Brain microvascular endothelial cell (primary cell): ENCODE measurements at regions not wholly inside any gene's neighbourhood (a gene's known extent, or its start where the extent isn't known, plus 50 kb on each side); places are given as distances from the start of the nearest gene placed in this dataset.

ENCODE experiments used
- DNase-seq: peaks from one replicate; pipeline ENCODE4 v3.0.0-alpha.2; 2020
- H3K27ac ChIP-seq: fragments of 250-450 bp; sonication (Bioruptor Pico); 2 replicates; pipeline ENCODE4 v1.5.1; 2020; ENCODE audit warnings: mild to moderate bottlenecking, moderate library complexity
- H3K27me3 ChIP-seq: fragments of 250-450 bp; sonication (Bioruptor Pico); replicated peaks from 2 replicates; pipeline ENCODE4 v1.5.1; 2020; ENCODE audit warnings: mild to moderate bottlenecking
- H3K36me3 ChIP-seq: fragments of 250-450 bp; sonication (Bioruptor Pico); replicated peaks from 2 replicates; pipeline ENCODE4 v1.5.1; 2020; ENCODE audit warnings: mild to moderate bottlenecking
- H3K4me3 ChIP-seq: 2 replicates; pipeline ENCODE4 v1.5.1; 2011; ENCODE audit warnings: low read depth, mild to moderate bottlenecking, control low read depth, low read length, moderate library complexity
- in situ Hi-C: cut with HindIII; loops from 2 replicates; pipeline ENCODE4 v1.10.0; 2017; ENCODE audit warnings: low sequenced_read_pairs, low pct_ligation_motif_present
- TF ChIP-seq, protein P1 (sequence below): IDR thresholded peaks from 2 replicates; pipeline ENCODE4 v1.5.1; 2011; ENCODE audit warnings: low read depth, mild to moderate bottlenecking, moderate library complexity, low read length, control low read depth, inconsistent platforms; ENCODE audit errors: missing control alignments

DNA sequence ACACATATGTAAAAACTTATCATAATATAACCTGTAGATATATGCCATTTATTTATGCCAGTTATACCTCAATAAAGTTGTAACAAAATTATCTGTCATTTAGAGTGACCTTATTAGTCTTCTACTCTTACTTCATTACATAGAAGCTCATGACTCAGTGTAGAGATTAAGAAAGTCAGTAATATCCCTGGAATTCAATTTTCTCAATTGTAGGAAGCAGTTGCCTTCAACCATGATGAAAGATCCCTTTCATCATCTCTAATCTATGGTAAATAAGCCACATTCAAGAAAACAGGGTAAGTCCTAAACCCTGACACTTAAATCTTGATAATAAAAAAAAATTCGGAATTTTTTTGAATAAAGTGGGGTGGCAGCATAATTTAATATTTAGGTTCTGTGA lies 216.5 kb upstream of the PEX5L start:
- no peak overlapping the region for H3K27ac ChIP-seq
- no peak for DNase-seq
- TF ChIP-seq, protein P1, sequence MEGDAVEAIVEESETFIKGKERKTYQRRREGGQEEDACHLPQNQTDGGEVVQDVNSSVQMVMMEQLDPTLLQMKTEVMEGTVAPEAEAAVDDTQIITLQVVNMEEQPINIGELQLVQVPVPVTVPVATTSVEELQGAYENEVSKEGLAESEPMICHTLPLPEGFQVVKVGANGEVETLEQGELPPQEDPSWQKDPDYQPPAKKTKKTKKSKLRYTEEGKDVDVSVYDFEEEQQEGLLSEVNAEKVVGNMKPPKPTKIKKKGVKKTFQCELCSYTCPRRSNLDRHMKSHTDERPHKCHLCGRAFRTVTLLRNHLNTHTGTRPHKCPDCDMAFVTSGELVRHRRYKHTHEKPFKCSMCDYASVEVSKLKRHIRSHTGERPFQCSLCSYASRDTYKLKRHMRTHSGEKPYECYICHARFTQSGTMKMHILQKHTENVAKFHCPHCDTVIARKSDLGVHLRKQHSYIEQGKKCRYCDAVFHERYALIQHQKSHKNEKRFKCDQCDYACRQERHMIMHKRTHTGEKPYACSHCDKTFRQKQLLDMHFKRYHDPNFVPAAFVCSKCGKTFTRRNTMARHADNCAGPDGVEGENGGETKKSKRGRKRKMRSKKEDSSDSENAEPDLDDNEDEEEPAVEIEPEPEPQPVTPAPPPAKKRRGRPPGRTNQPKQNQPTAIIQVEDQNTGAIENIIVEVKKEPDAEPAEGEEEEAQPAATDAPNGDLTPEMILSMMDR: no peak
- in situ Hi-C loops: no loop called here
- H3K36me3 ChIP-seq: no peaks in the 10 kb centered on the region
- H3K4me3 ChIP-seq: no peak overlapping the region
- H3K27me3 ChIP-seq: no peaks in the 10 kb centered on the region

DNA sequence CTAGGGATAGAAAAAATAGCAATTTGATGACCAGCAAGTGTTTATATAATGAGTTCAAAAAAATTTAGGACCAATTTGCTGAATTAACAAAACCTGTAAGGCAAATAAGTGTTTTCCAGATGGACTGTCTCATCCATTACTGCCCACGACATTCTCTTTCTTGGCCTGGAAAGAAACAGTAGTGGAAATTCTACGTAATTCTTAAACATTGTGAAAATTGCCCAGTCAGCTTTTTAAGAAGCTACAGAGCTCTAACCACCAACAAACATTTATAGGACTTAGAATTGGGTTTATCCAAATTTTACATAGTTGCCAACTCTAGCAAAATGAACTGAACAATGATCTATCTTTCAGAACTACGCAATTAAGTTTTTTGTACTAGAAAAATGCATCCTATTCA lies 227.7 kb upstream of the PEX5L start:
- Histone ChIP-seq H3K36me3 (no peaks in the 10 kb centered on the region), H3K27me3 (no peaks in the 10 kb centered on the region), H3K4me3 (no peak overlapping the region), H3K27ac (no peak overlapping the region)
- TF ChIP-seq, protein P1: no peak
- in situ Hi-C loops: no loop called here
- DNase-seq: no peak

GRCh38 chr3:180265551-180265950 lies 228.8 kb upstream of the PEX5L start:
- no peak overlapping the region for H3K4me3 ChIP-seq
- H3K27ac ChIP-seq: no peak overlapping the region
- in situ Hi-C loops: no loop called here
- DNase-seq: no peak
- no peaks in the 10 kb centered on the region for H3K36me3 ChIP-seq
- no peaks in the 10 kb centered on the region for H3K27me3 ChIP-seq
- TF ChIP-seq, protein P1: no peak

DNA sequence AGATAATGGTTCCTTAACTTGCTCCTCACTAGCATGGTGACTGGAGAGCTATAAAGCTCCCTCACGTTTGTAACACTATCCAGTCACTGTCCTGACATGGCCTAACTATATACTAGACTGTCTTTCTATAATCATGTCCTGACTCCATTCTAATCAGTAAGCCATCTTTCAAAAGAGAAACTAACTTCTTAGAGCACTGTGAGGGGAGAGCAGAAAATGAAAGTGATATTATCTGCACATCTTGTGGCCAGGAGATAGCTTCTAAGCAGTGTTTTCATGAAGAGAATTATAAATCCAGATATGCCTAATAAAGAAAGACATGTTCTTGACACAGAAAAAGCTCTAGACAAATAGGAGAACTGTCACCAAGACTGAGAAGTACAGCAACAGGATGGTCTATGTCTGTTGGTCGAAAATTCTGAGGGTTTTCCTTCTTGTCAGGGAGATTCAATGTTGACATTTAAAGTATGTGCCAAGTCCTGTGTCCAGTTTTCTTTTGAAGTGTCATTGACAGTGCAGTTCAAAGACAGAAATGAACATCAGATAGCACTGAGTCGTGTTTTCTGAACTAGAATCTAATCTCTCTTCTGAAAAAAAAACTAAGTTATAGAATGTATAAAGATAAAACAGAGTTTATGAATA lies 230.6 kb upstream of the PEX5L start:
- Histone ChIP-seq H3K27me3 (no peaks in the 10 kb centered on the region), H3K27ac (no peak overlapping the region), H3K36me3 (no peaks in the 10 kb centered on the region), H3K4me3 (no peak overlapping the region)
- DNase-seq: no peak
- in situ Hi-C loops: no loop called here
- TF ChIP-seq, protein P1: no peak

GRCh38 chr3:180274536-180274935 lies 237.8 kb upstream of the PEX5L start:
- Histone ChIP-seq H3K4me3 (no peak overlapping the region), H3K27me3 (no peaks in the 10 kb centered on the region), H3K36me3 (no peaks in the 10 kb centered on the region), H3K27ac (no peak overlapping the region)
- no peak for DNase-seq
- in situ Hi-C loops: no loop called here
- TF ChIP-seq, protein P1: no peak

GRCh38 chr3:180275176-180275575 lies 238.4 kb upstream of the PEX5L start:
- no peaks in the 10 kb centered on the region for H3K36me3 ChIP-seq
- H3K27me3 ChIP-seq: no peaks in the 10 kb centered on the region
- H3K4me3 ChIP-seq: no peak overlapping the region
- H3K27ac ChIP-seq: no peak overlapping the region
- in situ Hi-C loops: no loop called here
- TF ChIP-seq, protein P1: no peak
- no peak for DNase-seq
